OCI-LY1 (cell line): ENCODE measurements at regions not wholly inside any gene's neighbourhood (a gene's known extent, or its start where the extent isn't known, plus 50 kb on each side); places are given as distances from the start of the nearest gene placed in this dataset.

ENCODE experiments used
- CTCF ChIP-seq: fragments of 200-600 bp; sonication (generic), shearing (Covaris generic); IDR thresholded peaks from 2 replicates; pipeline ENCODE4 v1.5.1; 2017; ENCODE audit warnings: mild to moderate bottlenecking, antibody characterized with exemption, low read length, moderate library complexity, mixed read lengths
- EZH2 ChIP-seq: fragments of 200-600 bp; sonication (generic), shearing (Covaris generic); IDR thresholded peaks from 2 replicates; pipeline ENCODE4 v1.8.0; 2017; ENCODE audit warnings: borderline replicate concordance, mixed run types, mild to moderate bottlenecking, antibody characterized with exemption, low read length, moderate library complexity, mixed read lengths

- TF ChIP-seq CTCF (no peak), EZH2 (no peak)
Measured at GRCh38 chr1:64405833-64406232, 64.1 kb upstream of the CACHD1 start.
